PC-9 (cell line): ENCODE measurements at regions not wholly inside any gene's neighbourhood (a gene's known extent, or its start where the extent isn't known, plus 50 kb on each side); places are given as distances from the start of the nearest gene placed in this dataset.

Experiments used
- CTCF ChIP-seq: fragments of 200-600 bp; sonication (generic); conservative IDR thresholded peaks from 2 replicates; pipeline ENCODE4 v1.6.1; 2017; ENCODE audit warnings: mixed run types, antibody characterized with exemption, mild to moderate bottlenecking, moderate library complexity
- EZH2 ChIP-seq: fragments of 200-600 bp; sonication (generic); IDR thresholded peaks from 2 replicates; pipeline ENCODE4 v1.8.0; 2017; ENCODE audit warnings: antibody characterized with exemption, low read depth

GRCh38 chr3:96264701-96265100 lies 549.7 kb upstream of the EPHA6 start:
- TF ChIP-seq EZH2 (no peak), CTCF (no peak)
